OCI-LY7 (cell line): ENCODE measurements at regions not wholly inside any gene's neighbourhood (a gene's known extent, or its start where the extent isn't known, plus 50 kb on each side); places are given as distances from the start of the nearest gene placed in this dataset.

ENCODE experiments used
- BruUV-seq: library from RNA; stranded (reverse); fragments of 400-500 nt; replicated peaks from 2 replicates; lab custom pipeline; 2021; lab: Mats Ljungman, UMichigan
- CTCF ChIA-PET: fragments of 300-600 bp; sonication (Branson Sonifier 250); formaldehyde crosslinking; loops from one replicate; lab custom pipeline; 2022; ENCODE audit warnings: antibody characterized with exemption; ENCODE audit not compliant: unreplicated experiment; lab: Charles Lee
- POLR2A ChIA-PET: fragments of 300-600 bp; sonication (Branson Sonifier 250); formaldehyde crosslinking; loops from one replicate; lab custom pipeline; 2022; ENCODE audit warnings: antibody characterized with exemption; lab: Charles Lee
- DNase-seq: peaks from one replicate; pipeline ENCODE4 v3.0.0-alpha.2; 2015; ENCODE audit warnings: low spot score
- H2AFZ ChIP-seq: fragments of 200-600 bp; sonication (generic), shearing (Covaris generic); 2 replicates; pipeline ENCODE4 v1.6.1; 2014; ENCODE audit warnings: mild to moderate bottlenecking, antibody characterized with exemption, low read length, moderate library complexity
- H3K27ac ChIP-seq: fragments of 200-600 bp; sonication (generic); 2 replicates; pipeline ENCODE4 v1.5.1; 2014; ENCODE audit warnings: mixed run types, low read depth, mild to moderate bottlenecking, moderate library complexity, low read length, inconsistent platforms; ENCODE audit not compliant: poor library complexity, severe bottlenecking
- H3K36me3 ChIP-seq: fragments of 200-600 bp; sonication (generic); 2 replicates; pipeline ENCODE4 v1.6.1; 2014; ENCODE audit warnings: mild to moderate bottlenecking, antibody characterized with exemption, low read length, moderate library complexity, mixed read lengths; ENCODE audit not compliant: insufficient read depth
- H3K4me1 ChIP-seq: fragments of 200-600 bp; sonication (generic); 2 replicates; pipeline ENCODE4 v1.5.1; 2014; ENCODE audit warnings: mild to moderate bottlenecking, low read length; ENCODE audit not compliant: insufficient read depth, poor library complexity, severe bottlenecking
- H3K4me2 ChIP-seq: fragments of 200-600 bp; sonication (generic); 2 replicates; pipeline ENCODE4 v1.6.1; 2014; ENCODE audit warnings: mild to moderate bottlenecking, low read length
- H3K4me3 ChIP-seq: fragments of 200-600 bp; sonication (generic); 2 replicates; pipeline ENCODE4 v1.5.1; 2014; ENCODE audit warnings: mild to moderate bottlenecking, low read depth, low read length; ENCODE audit not compliant: poor library complexity, severe bottlenecking
- H3K79me2 ChIP-seq: fragments of 200-600 bp; sonication (generic); 2 replicates; pipeline ENCODE4 v1.6.1; 2016; ENCODE audit warnings: low read depth, mild to moderate bottlenecking, low read length, moderate library complexity, mixed read lengths; ENCODE audit not compliant: insufficient read depth
- H3K9me2 ChIP-seq: fragments of 200-600 bp; sonication (generic); 2 replicates; pipeline ENCODE4 v1.6.1; 2016; ENCODE audit warnings: mild to moderate bottlenecking, low read length, mixed read lengths; ENCODE audit not compliant: insufficient read depth
- H3K9me3 ChIP-seq: fragments of 200-600 bp; sonication (generic); 2 replicates; pipeline ENCODE4 v1.6.1; 2014; ENCODE audit warnings: mild to moderate bottlenecking, mixed run types, low read length, mixed read lengths
- H4K20me1 ChIP-seq: fragments of 200-600 bp; sonication (generic); 2 replicates; pipeline ENCODE4 v1.6.1; 2014; ENCODE audit warnings: mild to moderate bottlenecking, antibody characterized with exemption, low read length, moderate library complexity, mixed read lengths; ENCODE audit not compliant: insufficient read depth
- EZH2phosphoT487 ChIP-seq: fragments of 200-600 bp; sonication (generic); IDR thresholded peaks from 2 replicates; pipeline ENCODE4 v1.6.1; 2018; ENCODE audit warnings: low read depth, borderline replicate concordance, mild to moderate bottlenecking, mixed run types, antibody characterized with exemption, low read length, moderate library complexity, mixed read lengths
- intact Hi-C: fragments of 100-400 bp; cut with micrococcal nuclease; formaldehyde crosslinking; loops from one replicate; pipeline ENCODE4 v1.10.0; 2022; ENCODE audit not compliant: unreplicated experiment
- TF ChIP-seq, protein P1 (sequence below): fragments of 200-600 bp; sonication (generic); conservative IDR thresholded peaks from 2 replicates; pipeline ENCODE4 v1.5.1; 2014; ENCODE audit warnings: mild to moderate bottlenecking, antibody characterized with exemption, low read length, moderate library complexity, mixed read lengths

DNA sequence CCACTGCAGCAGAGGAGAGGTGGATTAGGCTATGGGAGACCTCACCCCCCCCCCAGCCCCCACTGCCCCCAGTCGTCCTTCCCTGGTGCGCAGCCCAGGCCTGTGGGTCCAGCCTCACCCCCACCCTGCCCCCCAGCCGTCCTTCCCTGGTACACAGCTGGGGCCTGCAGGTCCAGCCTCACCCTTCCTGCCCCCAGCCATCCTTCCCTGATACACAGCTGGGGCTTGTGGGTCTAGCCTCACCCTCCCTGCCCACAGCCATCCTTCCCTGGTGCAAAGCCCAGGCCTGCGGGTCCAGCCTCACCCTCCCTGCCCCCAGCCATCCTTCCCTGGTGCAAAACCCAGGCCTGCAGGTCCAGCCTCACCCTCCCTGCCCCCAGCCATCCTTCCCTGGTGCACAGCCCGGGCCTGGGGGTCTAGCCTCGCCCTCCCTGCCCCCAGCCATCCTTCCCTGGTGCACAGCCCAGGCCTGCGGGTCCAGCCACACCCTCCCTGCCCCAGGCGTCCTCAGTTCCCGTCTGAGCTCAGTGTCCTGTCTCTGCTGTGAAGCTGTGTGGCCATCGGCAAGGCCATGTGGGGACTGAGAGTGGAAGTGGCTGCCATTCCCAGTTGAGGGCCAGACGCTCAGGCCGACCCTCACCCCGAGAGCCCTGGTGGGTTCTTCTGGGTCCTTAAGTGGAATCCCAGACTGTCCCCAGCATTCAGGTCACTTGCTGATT is 86.8 kb upstream of the SNTG2 start:
- TF ChIP-seq, protein P1, sequence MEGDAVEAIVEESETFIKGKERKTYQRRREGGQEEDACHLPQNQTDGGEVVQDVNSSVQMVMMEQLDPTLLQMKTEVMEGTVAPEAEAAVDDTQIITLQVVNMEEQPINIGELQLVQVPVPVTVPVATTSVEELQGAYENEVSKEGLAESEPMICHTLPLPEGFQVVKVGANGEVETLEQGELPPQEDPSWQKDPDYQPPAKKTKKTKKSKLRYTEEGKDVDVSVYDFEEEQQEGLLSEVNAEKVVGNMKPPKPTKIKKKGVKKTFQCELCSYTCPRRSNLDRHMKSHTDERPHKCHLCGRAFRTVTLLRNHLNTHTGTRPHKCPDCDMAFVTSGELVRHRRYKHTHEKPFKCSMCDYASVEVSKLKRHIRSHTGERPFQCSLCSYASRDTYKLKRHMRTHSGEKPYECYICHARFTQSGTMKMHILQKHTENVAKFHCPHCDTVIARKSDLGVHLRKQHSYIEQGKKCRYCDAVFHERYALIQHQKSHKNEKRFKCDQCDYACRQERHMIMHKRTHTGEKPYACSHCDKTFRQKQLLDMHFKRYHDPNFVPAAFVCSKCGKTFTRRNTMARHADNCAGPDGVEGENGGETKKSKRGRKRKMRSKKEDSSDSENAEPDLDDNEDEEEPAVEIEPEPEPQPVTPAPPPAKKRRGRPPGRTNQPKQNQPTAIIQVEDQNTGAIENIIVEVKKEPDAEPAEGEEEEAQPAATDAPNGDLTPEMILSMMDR = no peak
- TF ChIP-seq EZH2phosphoT487 = no peak
- ChIA-PET POLR2A (no interaction called here), CTCF (no interaction called here)
- intact Hi-C loops = no loop called here
- H3K9me3 ChIP-seq = no peaks in the 10 kb centered on the region
- no peak overlapping the region for H3K27ac ChIP-seq
- no peak overlapping the region for H3K4me3 ChIP-seq
- DNase-seq = no peak
- H3K36me3 ChIP-seq = no peaks in the 10 kb centered on the region
- H3K4me2 ChIP-seq = no peak overlapping the region
- no peaks in the 10 kb centered on the region for H4K20me1 ChIP-seq
- BruUV-seq = no TSS peak
- H3K9me2 ChIP-seq = no peaks in the 10 kb centered on the region
- no peaks in the 10 kb centered on the region for H3K4me1 ChIP-seq
- no peaks in the 10 kb centered on the region for H3K79me2 ChIP-seq
- no peak overlapping the region for H2AFZ ChIP-seq

DNA sequence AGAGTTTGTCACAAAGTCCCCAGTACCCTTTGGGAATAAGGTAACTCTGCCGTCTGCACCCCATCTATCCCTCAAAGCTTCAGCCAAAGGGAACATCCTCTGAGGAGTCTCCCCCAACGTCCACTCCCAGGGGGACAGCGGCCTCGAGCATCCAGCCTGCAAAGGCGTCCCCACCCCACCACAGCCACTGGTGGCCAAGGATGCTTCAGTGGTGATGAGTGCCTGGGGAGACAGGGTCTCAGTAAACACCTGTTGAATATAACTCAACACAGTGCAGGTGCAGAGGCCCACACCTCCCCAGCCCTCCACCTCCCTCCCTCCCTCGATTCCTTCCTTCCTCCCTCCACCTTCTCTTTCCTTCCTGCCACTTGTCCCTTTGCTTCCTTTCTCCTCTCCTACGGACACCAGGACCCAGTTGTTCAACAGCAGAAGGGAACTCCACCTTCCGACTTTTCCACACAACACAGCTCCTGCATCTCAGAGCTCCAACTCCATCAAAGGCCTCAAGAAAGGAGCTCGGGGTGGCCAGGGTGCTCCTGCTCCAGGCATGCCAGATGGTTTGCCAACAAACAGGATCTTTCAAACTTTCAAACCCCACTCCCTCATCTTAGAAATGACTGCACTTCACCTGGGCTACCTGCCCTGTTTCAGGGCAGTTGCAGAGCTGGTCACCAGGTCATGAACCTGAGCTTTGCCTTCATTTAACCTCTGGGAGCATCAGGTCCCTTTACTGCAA is 87.8 kb upstream of the SNTG2 start:
- Histone ChIP-seq H3K9me2 (no peaks in the 10 kb centered on the region), H3K79me2 (no peaks in the 10 kb centered on the region), H4K20me1 (no peaks in the 10 kb centered on the region), H3K9me3 (no peaks in the 10 kb centered on the region), H3K4me2 (no peak overlapping the region), H3K4me1 (no peaks in the 10 kb centered on the region), H3K27ac (no peak overlapping the region), H2AFZ (no peak overlapping the region), H3K36me3 (no peaks in the 10 kb centered on the region), H3K4me3 (no peak overlapping the region)
- intact Hi-C loops = no loop called here
- no TSS peak for BruUV-seq
- CTCF ChIA-PET = no interaction called here
- POLR2A ChIA-PET = no interaction called here
- TF ChIP-seq EZH2phosphoT487 = no peak
- TF ChIP-seq, protein P1 = no peak
- no peak for DNase-seq

DNA sequence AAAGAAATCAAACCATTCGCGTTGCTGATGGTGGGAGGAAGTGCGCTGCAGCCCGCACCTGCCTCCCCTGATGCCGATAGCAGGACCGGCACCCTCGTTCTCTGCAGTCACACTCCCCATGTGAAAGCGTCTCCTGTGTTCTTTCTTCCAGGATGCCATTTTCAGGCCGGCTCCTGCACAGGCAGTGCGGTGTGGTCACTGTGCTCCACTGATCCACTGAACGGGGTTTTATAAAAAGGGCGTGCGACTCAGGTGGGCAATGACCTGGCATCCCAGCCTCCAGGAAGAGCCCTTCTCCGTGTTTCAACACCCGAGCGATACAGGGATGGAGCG is 88.3 kb upstream of the SNTG2 start:
- Histone ChIP-seq H3K79me2 (no peaks in the 10 kb centered on the region), H3K27ac (no peak overlapping the region), H3K36me3 (no peaks in the 10 kb centered on the region), H3K4me1 (no peaks in the 10 kb centered on the region), H3K4me2 (no peak overlapping the region), H4K20me1 (no peaks in the 10 kb centered on the region), H3K4me3 (no peak overlapping the region), H3K9me3 (no peaks in the 10 kb centered on the region), H2AFZ (no peak overlapping the region), H3K9me2 (no peaks in the 10 kb centered on the region)
- POLR2A ChIA-PET = interaction anchor here (0.7 kb wide), 1 partner anchor 203 kb away, joined by 3 read pairs; no protein-coding TSS in a partner anchor
- intact Hi-C loops = no loop called here
- CTCF ChIA-PET = no interaction called here
- DNase-seq = no peak
- TF ChIP-seq, protein P1 = no peak
- no peak for TF ChIP-seq EZH2phosphoT487
- no TSS peak for BruUV-seq
